ENCODE measurements at regions not wholly inside any gene's neighbourhood (a gene's known extent, or its start where the extent isn't known, plus 50 kb on each side); places are given as distances from the start of the nearest gene placed in this dataset.

GRCh38 chr2:201018636-201019035 is 52.8 kb downstream of the HYCC2 start:
- POLR2A ChIA-PET: no interaction called here
- TF ChIP-seq TBL1XR1 (IDR thresholded peaks at IDR 0.05; ENCODE audit: low read length in 2 of 2) (no peak), ILK (tag; IDR thresholded peaks at IDR 0.05; ENCODE audit: borderline replicate concordance, low read depth) (no peak), ZNF696 (CRISPR knock-in tag; conservative IDR thresholded peaks at IDR 0.05) (no peak), KLF10 (CRISPR knock-in tag; IDR thresholded peaks at IDR 0.05) (no peak), ZNF592 (IDR thresholded peaks at IDR 0.05) (no peak), ELF2 (CRISPR knock-in tag; IDR thresholded peaks at IDR 0.05) (no peak), HNRNPUL1 (IDR thresholded peaks at IDR 0.05; ENCODE audit: low read length) (no peak)
- TF ChIP-seq, protein P1, sequence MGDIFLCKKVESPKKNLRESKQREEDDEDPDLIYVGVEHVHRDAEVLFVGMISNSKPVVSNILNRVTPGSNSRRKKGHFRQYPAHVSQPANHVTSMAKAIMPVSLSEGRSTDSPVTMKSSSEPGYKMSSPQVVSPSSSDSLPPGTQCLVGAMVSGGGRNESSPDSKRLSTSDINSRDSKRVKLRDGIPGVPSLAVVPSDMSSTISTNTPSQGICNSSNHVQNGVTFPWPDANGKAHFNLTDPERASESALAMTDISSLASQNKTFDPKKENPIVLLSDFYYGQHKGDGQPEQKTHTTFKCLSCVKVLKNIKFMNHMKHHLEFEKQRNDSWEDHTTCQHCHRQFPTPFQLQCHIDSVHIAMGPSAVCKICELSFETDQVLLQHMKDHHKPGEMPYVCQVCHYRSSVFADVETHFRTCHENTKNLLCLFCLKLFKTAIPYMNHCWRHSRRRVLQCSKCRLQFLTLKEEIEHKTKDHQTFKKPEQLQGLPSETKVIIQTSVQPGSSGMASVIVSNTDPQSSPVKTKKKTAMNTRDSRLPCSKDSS (IDR thresholded peaks at IDR 0.05; ENCODE audit: low read depth, partially characterized antibody): no peak
- TF ChIP-seq, protein P2, sequence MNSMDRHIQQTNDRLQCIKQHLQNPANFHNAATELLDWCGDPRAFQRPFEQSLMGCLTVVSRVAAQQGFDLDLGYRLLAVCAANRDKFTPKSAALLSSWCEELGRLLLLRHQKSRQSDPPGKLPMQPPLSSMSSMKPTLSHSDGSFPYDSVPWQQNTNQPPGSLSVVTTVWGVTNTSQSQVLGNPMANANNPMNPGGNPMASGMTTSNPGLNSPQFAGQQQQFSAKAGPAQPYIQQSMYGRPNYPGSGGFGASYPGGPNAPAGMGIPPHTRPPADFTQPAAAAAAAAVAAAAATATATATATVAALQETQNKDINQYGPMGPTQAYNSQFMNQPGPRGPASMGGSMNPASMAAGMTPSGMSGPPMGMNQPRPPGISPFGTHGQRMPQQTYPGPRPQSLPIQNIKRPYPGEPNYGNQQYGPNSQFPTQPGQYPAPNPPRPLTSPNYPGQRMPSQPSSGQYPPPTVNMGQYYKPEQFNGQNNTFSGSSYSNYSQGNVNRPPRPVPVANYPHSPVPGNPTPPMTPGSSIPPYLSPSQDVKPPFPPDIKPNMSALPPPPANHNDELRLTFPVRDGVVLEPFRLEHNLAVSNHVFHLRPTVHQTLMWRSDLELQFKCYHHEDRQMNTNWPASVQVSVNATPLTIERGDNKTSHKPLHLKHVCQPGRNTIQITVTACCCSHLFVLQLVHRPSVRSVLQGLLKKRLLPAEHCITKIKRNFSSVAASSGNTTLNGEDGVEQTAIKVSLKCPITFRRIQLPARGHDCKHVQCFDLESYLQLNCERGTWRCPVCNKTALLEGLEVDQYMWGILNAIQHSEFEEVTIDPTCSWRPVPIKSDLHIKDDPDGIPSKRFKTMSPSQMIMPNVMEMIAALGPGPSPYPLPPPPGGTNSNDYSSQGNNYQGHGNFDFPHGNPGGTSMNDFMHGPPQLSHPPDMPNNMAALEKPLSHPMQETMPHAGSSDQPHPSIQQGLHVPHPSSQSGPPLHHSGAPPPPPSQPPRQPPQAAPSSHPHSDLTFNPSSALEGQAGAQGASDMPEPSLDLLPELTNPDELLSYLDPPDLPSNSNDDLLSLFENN (IDR thresholded peaks at IDR 0.05; ENCODE audit: low read depth in 2 of 2, low read length in 2 of 2): no peak
- TF ChIP-seq, protein P3, sequence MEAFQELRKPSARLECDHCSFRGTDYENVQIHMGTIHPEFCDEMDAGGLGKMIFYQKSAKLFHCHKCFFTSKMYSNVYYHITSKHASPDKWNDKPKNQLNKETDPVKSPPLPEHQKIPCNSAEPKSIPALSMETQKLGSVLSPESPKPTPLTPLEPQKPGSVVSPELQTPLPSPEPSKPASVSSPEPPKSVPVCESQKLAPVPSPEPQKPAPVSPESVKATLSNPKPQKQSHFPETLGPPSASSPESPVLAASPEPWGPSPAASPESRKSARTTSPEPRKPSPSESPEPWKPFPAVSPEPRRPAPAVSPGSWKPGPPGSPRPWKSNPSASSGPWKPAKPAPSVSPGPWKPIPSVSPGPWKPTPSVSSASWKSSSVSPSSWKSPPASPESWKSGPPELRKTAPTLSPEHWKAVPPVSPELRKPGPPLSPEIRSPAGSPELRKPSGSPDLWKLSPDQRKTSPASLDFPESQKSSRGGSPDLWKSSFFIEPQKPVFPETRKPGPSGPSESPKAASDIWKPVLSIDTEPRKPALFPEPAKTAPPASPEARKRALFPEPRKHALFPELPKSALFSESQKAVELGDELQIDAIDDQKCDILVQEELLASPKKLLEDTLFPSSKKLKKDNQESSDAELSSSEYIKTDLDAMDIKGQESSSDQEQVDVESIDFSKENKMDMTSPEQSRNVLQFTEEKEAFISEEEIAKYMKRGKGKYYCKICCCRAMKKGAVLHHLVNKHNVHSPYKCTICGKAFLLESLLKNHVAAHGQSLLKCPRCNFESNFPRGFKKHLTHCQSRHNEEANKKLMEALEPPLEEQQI (IDR thresholded peaks at IDR 0.05): no peak

More at GRCh38 chr2:201018636-201019035, 52.8 kb downstream of the HYCC2 start:
- Histone ChIP-seq H3K36me3 (ENCODE audit: control insufficient read depth, insufficient read depth, low read length) (peaks cover 59% of the 10 kb centered on the region; the same call in 2 of the 3 replicates), H3K4me2 (ENCODE audit: insufficient read depth, low read length) (no peak overlapping the region), H3K4me1 (replicated peaks in 1 of 2; ENCODE audit: control insufficient read depth in 2 of 2, insufficient read depth in 2 of 2, low read length in 2 of 2) (no peaks in the 10 kb centered on the region), H3K27me3 (ENCODE audit: control insufficient read depth in 2 of 2, insufficient read depth in 2 of 2, low read length in 2 of 2) (no peaks in the 10 kb centered on the region), H3K27ac (ENCODE audit: extremely low read depth, low read depth, low read length) (no peak overlapping the region), H3K9me1 (ENCODE audit: control insufficient read depth, insufficient read depth, low read length) (no peaks in the 10 kb centered on the region), H3K4me3 (no peak overlapping the region), H4K20me1 (replicated peaks; ENCODE audit: control insufficient read depth, insufficient read depth, low read length) (no peaks in the 10 kb centered on the region), H3K9ac (ENCODE audit: insufficient read depth in 1 of 2, low read depth in 2 of 2, low read length in 2 of 2) (no peak overlapping the region), H3K79me2 (ENCODE audit: control insufficient read depth, insufficient read depth, low read length) (peaks cover 4% of the 10 kb centered on the region; the same call in 1 of the 3 replicates), H3K9me3 (replicated peaks; ENCODE audit: control insufficient read depth, insufficient read depth, low read depth, low read length) (no peaks in the 10 kb centered on the region), H2AFZ (ENCODE audit: low read depth, low read length) (no peak overlapping the region)
- no peak for DNase-seq (ENCODE audit: extremely low read depth in 1 of 4, low spot score in 3 of 4)
- WGBS (ENCODE audit: insufficient coverage, low coverage, missing lambda C conversion rate): 100% methylated on average over 1 of the region's 1 CpG
- in situ Hi-C loops (cut with MboI): no loop called here
- ATAC-seq: no peak
- BruUV-seq (replicated peaks): no TSS peak
- FAIRE-seq: no peak
- CTCF ChIA-PET (ENCODE audit: low intra/inter-chr PET ratio): no interaction called here
- intact Hi-C loops (cut with micrococcal nuclease): no loop called here
